GM12891 (cell line): ENCODE measurements at regions not wholly inside any gene's neighbourhood (a gene's known extent, or its start where the extent isn't known, plus 50 kb on each side); places are given as distances from the start of the nearest gene placed in this dataset.
"Not testable (repeated sequence)": the region's sequence is repeated elsewhere in the genome, so short reads cannot be mapped to it uniquely, and the experiment has no call there.

ENCODE experiments used
- DNase-seq: peaks from one replicate; pipeline ENCODE4 v3.0.0; 2011; ENCODE audit warnings: low spot score; ENCODE audit not compliant: insufficient read length
- FAIRE-seq: peaks from 2 replicates; lab custom pipeline; 2011; peaks lifted over from hg19 to GRCh38; lab: Jason Lieb, UNC
- PAX5 ChIP-seq: IDR thresholded peaks from 2 replicates; pipeline ENCODE4 v1.6.1; 2011; ENCODE audit warnings: low read length, moderate library complexity, mild to moderate bottlenecking; ENCODE audit not compliant: insufficient read depth, severe bottlenecking
- POLR2A ChIP-seq: IDR thresholded peaks from 2 replicates; pipeline ENCODE4 v1.6.1; 2011; ENCODE audit warnings: low read depth, low read length, control low read depth
- POLR2AphosphoS5 ChIP-seq: IDR thresholded peaks from 2 replicates; pipeline ENCODE4 v1.6.1; 2011; ENCODE audit warnings: low read depth, low read length, control low read depth
- POU2F2 ChIP-seq: IDR thresholded peaks from 2 replicates; pipeline ENCODE4 v1.6.1; 2011; ENCODE audit warnings: low read depth, mild to moderate bottlenecking, control low read depth, low read length, moderate library complexity
- SPI1 ChIP-seq: IDR thresholded peaks from 2 replicates; pipeline ENCODE4 v1.6.1; 2011; ENCODE audit warnings: low read depth, low read length, control low read depth
- TAF1 ChIP-seq: IDR thresholded peaks from 2 replicates; pipeline ENCODE4 v1.6.1; 2011; ENCODE audit warnings: low read depth, low read length, control low read depth

- TF ChIP-seq SPI1 = no peak
- TF ChIP-seq TAF1 = no peak
- TF ChIP-seq POU2F2 = no peak
- no peak for TF ChIP-seq POLR2A
- no peak for TF ChIP-seq POLR2AphosphoS5
- no peak for TF ChIP-seq PAX5
- DNase-seq (no peak), FAIRE-seq (no peak)
These were observed 293.7 kb downstream of the TTC6 start for GRCh38 chr14:37889087-37889486.

- TF ChIP-seq SPI1 (no peak), PAX5 (no peak), POLR2AphosphoS5 (no peak), POLR2A (no peak), TAF1 (no peak), POU2F2 (no peak)
- FAIRE-seq (no peak), DNase-seq (no peak)
These were observed 294.7 kb downstream of the TTC6 start for GRCh38 chr14:37890095-37890494.

- not testable (repeated sequence) for FAIRE-seq, DNase-seq
These were observed 296.1 kb downstream of the TTC6 start for GRCh38 chr14:37891500-37891899.

- DNase-seq (no peak), FAIRE-seq (no peak)
- TF ChIP-seq POLR2AphosphoS5 (no peak), PAX5 (no peak), TAF1 (no peak)
These were observed 299.0 kb downstream of the TTC6 start for GRCh38 chr14:37894463-37894862.

- DNase-seq (no peak), FAIRE-seq (no peak)
- TF ChIP-seq TAF1 (no peak), PAX5 (no peak), SPI1 (no peak), POLR2AphosphoS5 (no peak), POLR2A (no peak), POU2F2 (no peak)
These were observed 303.9 kb downstream of the TTC6 start for GRCh38 chr14:37899365-37899764.

GRCh38 chr14:37900561-37900960, 305.1 kb downstream of the TTC6 start:
- no peak for TF ChIP-seq POLR2AphosphoS5
- no peak for TF ChIP-seq PAX5
- no peak for TF ChIP-seq POLR2A
- no peak for TF ChIP-seq POU2F2
- TF ChIP-seq SPI1 = no peak
- TF ChIP-seq TAF1 = no peak
- DNase-seq (no peak), FAIRE-seq (no peak)

- DNase-seq (no peak), FAIRE-seq (no peak)
- TF ChIP-seq SPI1 (no peak), TAF1 (no peak), POLR2A (no peak), PAX5 (no peak), POLR2AphosphoS5 (no peak), POU2F2 (no peak)
These were observed 305.7 kb upstream of the SSTR1 start for GRCh38 chr14:37901978-37902377.

GRCh38 chr14:37903343-37904191, 304.1 kb upstream of the SSTR1 start:
- DNase-seq (no peak), FAIRE-seq (no peak)
- TF ChIP-seq POLR2AphosphoS5 = no peak
- TF ChIP-seq POU2F2 = no peak
- TF ChIP-seq PAX5 = no peak
- no peak for TF ChIP-seq POLR2A
- no peak for TF ChIP-seq TAF1
- no peak for TF ChIP-seq SPI1

GRCh38 chr14:37924622-37925021, 283.1 kb upstream of the SSTR1 start:
- TF ChIP-seq TAF1 = no peak
- TF ChIP-seq PAX5 = no peak
- no peak for TF ChIP-seq POLR2A
- no peak for TF ChIP-seq POU2F2
- no peak for TF ChIP-seq SPI1
- no peak for TF ChIP-seq POLR2AphosphoS5
- FAIRE-seq (no peak), DNase-seq (no peak)

- DNase-seq (no peak), FAIRE-seq (no peak)
- TF ChIP-seq PAX5 (no peak), POLR2AphosphoS5 (no peak), SPI1 (no peak), POU2F2 (no peak), TAF1 (no peak), POLR2A (no peak)
These were observed 275.7 kb upstream of the SSTR1 start for GRCh38 chr14:37932008-37932407.
